COLO829 (cell line): ENCODE measurements at regions not wholly inside any gene's neighbourhood (a gene's known extent, or its start where the extent isn't known, plus 50 kb on each side); places are given as distances from the start of the nearest gene placed in this dataset.
A peak's percentile ranks its signal among the peaks of the same experiment; 100 is the strongest.

ENCODE experiments used
- DNase-seq: peaks from one replicate; pipeline ENCODE4 v3.0.0; 2012; ENCODE audit warnings: low spot score

GRCh38 chr17:11081342-11081741 is 159.7 kb upstream of the SHISA6 start:
- DNase-seq, result no peak

- DNase-seq, result no peak
Observed at GRCh38 chr17:11077673-11078072, 163.3 kb upstream of the SHISA6 start.

GRCh38 chr17:11074451-11074850 is 166.6 kb upstream of the SHISA6 start:
- no peak for DNase-seq

GRCh38 chr17:11056926-11057325 is 184.1 kb upstream of the SHISA6 start:
- DNase-seq, result no peak

- DNase-seq, result no peak
Observed at GRCh38 chr17:11053846-11054245, 187.2 kb upstream of the SHISA6 start.

GRCh38 chr17:11049539-11049938 is 191.5 kb upstream of the SHISA6 start:
- no peak for DNase-seq

- DNase-seq, result no peak
Observed at GRCh38 chr17:11047228-11047627, 193.8 kb upstream of the SHISA6 start.

- DNase-seq, result no peak
Observed at GRCh38 chr17:11039342-11039741, 201.5 kb upstream of the PIRT start.

- DNase-seq, result no peak
Observed at GRCh38 chr17:11035681-11036080, 197.8 kb upstream of the PIRT start.

- peak; percentile 6 for DNase-seq
Observed at GRCh38 chr17:11031787-11032186, 193.9 kb upstream of the PIRT start.

- no peak for DNase-seq
Observed at GRCh38 chr17:11029791-11030190, 191.9 kb upstream of the PIRT start.

- no peak for DNase-seq
Observed at GRCh38 chr17:11028349-11028748, 190.5 kb upstream of the PIRT start.

GRCh38 chr17:11026903-11027302 is 189.0 kb upstream of the PIRT start:
- no peak for DNase-seq

- no peak for DNase-seq
Observed at GRCh38 chr17:11023639-11024479, 186.0 kb upstream of the PIRT start.

- DNase-seq, result no peak
Observed at GRCh38 chr17:11006530-11006929, 168.6 kb upstream of the PIRT start.

GRCh38 chr17:11005940-11006339 is 168.1 kb upstream of the PIRT start:
- DNase-seq, result no peak

- DNase-seq, result no peak
Observed at GRCh38 chr17:11002417-11002816, 164.5 kb upstream of the PIRT start.

- DNase-seq, result no peak
Observed at GRCh38 chr17:11001651-11002050, 163.8 kb upstream of the PIRT start.

GRCh38 chr17:10999484-10999883 is 161.6 kb upstream of the PIRT start:
- no peak for DNase-seq

GRCh38 chr17:10993126-10993525 is 155.2 kb upstream of the PIRT start:
- no peak for DNase-seq

GRCh38 chr17:10992106-10992880 is 154.4 kb upstream of the PIRT start:
- DNase-seq, result no peak

GRCh38 chr17:10987786-10988185 is 149.9 kb upstream of the PIRT start:
- DNase-seq, result no peak

GRCh38 chr17:10984220-10984619 is 146.3 kb upstream of the PIRT start:
- DNase-seq, result no peak
